Femur (tissue), 1 donor: ENCODE measurements at regions not wholly inside any gene's neighbourhood (a gene's known extent, or its start where the extent isn't known, plus 50 kb on each side); places are given as distances from the start of the nearest gene placed in this dataset.
"Not testable (repeated sequence)": the region's sequence is repeated elsewhere in the genome, so short reads cannot be mapped to it uniquely, and the experiment has no call there.

ENCODE experiments used
- DNase-seq: peaks from one replicate; pipeline ENCODE4 v3.0.0-alpha.2; 2017

DNA sequence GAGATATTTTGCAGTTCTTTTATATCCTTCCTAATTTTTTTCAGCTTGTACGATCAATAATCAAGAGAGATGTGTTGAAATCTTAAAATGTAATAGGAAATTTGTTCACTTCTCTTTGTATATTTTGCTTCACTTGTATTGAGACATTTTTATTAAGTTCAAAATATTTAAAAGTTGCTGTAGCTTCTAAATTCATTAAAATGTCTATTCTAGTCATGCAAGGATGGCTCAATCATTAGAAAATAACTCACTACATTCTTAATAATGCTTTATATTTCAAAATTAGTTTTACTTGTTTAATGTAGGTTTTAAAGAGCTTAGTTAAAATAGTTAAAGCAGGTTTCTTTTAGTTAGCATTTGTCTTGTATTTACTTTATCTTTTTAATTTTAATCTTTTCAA, 308.4 kb downstream of the CYRIA start:
- DNase-seq, result no peak

- no peak for DNase-seq
These were observed 314.1 kb downstream of the CYRIA start for GRCh38 chr2:16351541-16351940.

- no peak for DNase-seq
These were observed 314.5 kb downstream of the CYRIA start for GRCh38 chr2:16351137-16351536.

DNA sequence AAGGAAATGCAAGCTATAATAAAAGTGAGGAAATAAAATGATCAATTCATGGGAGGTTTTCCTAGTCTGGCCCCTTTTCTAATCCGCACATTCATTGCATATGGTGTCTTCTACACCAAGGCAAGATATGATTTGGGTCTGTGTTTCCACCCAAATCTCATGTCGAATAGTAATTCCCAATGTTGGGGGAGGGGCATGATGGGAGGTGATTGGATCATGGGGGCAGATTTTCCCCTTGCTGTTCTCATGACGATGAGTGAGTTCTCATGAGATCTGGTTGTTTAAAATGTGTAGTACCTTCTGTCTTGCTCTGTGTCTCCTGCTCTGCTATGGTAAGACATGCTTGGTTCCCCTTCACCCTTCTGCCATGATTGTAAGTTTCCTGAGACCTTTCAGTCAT, 315.4 kb downstream of the CYRIA start:
- DNase-seq, result no peak

DNA sequence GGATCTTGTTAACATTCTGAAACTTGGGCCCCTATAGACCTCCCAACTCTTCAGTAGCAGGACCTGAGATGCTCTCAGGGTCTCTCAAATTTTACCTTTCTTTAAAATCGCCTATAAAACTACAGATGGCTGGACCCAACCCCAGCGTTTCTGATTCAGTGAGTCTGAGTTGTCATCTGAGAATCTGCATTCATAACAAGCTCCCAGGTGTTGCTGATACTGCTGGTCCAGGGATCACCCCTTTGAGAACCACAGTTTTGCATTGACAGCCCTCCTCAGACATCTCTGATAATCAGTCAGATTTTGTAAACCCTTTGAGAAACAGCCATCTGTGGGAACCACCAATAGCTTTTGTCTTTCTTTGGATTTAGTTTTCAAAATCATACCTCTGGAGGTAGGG, 315.8 kb downstream of the CYRIA start:
- no peak for DNase-seq

- DNase-seq, result no peak
These were observed 316.7 kb downstream of the CYRIA start for GRCh38 chr2:16348821-16349515.

GRCh38 chr2:16346671-16347070, 319.0 kb downstream of the CYRIA start:
- no peak for DNase-seq

DNA sequence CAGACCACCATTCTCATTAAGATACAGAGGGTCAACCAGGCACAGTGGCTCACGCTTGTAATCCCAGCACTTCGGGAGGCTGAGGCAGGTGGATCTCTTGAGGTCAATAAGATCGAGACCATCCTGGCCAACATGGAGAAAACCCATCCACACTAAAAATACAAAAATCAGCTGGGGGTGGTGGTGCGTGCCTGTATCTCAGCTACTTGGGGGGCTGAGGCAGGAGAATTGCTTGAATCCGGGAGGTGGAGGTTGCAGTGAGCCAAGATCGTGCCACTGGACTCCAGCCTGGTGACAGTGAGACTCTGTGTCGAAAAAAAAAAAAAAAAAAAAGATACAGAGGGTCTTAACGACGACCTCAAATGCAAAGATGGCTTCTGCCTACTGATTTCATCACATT, 320.4 kb downstream of the CYRIA start:
- not testable (repeated sequence) for DNase-seq

DNA sequence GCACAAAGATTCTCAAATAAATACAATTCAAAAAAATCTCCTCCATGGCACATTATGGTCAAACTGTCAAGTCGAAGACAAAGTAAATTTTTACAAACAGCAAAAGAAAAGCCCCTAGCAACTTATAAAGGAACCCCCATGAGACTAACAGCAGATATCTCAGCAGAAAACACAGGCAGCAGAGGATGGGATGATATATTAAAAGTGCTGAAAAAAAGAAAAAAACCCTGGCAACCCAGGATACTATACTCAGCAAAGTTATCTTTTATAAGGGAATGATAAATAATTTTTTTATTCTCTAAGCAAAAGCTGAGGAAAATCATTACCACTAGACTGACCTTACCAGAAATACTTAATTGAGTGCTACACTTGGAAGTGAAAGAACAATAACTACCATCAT, 326.4 kb downstream of the CYRIA start:
- DNase-seq, result no peak

- DNase-seq, result no peak
These were observed 327.6 kb downstream of the CYRIA start for GRCh38 chr2:16338026-16338425.

DNA sequence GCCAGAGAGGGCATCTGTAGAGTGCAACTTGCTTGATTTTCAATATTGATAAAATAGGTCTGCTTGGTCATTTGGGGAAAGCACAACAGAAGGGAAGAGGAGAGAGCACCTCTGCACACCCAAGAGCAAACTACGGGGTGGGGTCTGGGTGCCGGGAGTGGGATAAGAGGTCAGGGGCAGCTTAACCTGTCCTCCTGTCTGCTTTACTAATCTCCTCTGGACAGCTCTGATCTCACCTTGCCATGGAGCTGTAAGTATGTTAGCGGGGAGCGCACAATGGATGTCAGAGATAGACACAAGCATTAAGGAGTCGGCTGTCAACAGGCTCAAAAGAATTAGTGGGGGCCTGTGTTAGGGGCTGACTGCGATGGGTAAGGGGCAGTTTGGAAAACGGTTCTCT, 328.7 kb downstream of the CYRIA start:
- no peak for DNase-seq

DNA sequence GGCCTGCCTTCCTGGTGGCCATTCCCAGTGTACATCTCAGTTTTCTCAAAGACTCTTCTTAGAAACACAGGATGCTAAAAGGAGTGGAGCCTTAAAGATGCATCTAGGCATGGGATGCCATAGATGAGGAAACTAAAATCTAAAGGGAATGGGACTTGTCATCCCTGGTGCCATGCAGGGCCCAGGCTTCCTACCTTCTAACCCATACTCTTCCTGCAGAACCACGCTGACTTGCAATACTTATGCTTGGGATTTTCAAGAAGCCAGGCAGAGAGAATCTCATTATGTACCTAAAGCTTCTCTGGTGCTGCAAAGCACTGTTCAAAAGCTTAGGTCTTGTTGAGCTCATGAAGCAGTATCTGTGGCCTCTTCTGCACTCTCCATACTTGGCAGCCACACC, 329.1 kb downstream of the CYRIA start:
- no peak for DNase-seq

DNA sequence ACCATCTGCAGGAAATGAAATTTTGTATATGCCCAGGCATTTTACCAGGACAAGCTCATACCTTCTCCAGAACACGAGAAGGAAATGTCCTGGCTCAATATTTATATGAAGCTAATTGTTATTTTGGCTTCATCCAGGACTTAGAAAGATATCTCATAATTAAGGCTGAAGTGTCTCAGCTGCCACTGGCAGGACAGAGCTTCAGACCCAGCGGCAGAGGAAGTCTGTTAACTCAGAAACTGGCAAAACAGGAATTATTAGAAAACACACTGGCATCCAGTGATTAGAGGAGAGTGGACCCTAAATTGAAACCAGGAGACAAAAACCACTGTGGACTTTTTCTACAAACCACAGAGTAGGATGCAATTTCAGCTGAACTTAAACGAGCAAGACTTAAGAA, 329.7 kb downstream of the CYRIA start:
- DNase-seq, result no peak

DNA sequence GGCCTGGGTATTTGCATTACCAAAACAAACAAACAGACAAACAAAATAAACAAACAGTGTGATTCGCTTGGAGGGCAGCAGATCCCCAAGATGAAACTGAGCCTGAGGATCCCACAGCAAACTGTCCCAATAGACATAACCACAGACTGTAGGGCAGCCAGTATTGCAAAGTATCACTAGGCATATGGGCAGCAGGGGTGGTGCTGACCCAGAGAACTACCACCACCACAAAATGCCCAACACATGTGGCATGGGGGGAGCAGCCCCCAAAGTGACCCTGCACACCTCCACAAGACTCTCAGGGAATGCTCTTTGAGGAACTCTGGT, 330.1 kb downstream of the CYRIA start:
- DNase-seq, result no peak

DNA sequence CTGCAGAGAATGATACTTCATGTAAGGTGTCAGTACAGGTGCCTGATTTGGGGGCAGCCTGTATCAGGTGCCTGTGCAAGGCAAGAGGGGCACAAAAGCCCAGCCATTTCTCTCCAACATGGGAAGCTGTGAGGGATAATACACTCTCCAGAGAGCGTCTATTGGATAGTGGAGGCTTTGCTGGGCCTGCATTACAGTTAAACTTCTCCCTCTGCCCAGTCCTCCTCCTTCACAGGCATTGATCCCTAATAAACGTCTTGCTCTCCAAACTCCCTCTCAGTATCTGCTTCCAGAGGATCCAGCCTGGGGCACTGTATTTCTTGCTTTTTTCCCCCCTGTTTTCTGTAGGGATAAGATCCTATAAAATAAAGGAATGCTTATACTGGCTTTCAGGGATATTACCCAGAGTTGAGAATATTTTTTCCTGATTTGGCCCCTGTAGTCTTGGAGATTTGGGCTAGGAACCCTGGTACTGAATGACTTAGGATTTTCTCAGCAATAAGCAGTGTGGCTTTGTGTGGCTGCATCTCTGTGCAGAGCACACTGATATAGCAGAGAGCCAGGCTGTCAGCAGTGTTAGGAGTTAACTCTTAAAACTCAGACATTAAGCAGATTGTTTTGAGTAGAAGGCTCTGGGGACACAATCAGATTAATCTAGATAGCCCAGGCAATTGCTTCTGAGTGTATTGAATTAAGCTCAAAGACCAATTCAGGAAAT, 330.6 kb downstream of the CYRIA start:
- no peak for DNase-seq

DNA sequence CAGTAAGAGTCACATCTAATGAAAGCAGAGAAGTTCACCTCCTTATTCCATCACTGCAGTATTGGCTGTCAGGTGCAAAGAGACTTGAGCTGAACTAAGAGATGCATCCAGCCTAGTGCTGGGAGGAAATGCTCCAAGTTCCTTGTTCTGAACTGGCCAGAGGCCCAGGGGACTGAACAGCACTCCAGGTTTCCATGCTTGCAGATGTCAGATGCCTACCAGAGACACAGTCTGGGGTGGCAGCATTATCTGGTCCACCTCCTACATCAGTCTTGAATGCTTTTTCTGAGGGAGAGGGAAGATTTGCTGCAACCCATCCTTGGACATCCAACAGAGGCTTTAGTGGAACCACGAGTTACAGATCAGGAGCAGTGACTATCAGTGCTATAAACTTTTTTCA, 331.3 kb downstream of the CYRIA start:
- DNase-seq, result no peak

- DNase-seq, result no peak
These were observed 332.0 kb downstream of the CYRIA start for GRCh38 chr2:16333681-16334080.

DNA sequence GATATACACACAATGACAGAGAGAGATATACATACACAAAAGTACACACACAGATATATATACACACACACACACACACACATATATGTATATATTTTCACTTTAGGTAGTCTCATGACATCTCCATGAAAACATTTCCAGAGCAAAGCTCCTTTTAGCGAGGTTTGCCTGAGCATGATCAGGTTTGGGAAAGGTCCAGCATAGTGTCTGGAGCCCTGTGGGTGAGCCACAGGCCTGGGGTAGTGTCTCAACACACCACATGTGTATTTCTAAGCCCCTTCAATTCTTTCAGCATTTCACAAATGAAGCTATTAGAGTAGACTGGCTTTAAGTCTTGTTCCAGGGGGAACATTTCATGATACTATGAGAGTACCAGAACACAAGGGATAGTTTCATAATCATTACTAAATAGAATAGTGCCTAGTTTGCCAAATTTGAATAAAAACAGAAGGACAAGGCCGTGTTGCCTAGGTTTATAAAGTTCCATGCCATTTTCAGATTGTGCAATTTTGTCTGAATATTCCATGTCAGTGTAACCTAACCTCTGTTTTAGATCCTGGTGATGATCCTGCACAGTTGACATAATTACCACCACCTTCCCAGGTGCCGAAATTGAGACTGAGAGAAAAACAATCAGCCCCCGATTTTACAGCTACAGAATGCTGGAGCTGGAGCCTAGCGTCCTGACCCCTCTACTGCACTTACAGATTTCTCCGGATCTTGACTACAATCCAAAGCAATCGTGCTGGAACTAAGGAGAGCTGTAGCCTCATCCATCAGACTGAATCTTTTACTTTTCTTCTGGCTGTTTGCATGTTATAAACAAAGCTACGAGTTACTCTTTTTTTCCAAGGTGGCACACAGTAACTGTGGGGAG, 332.7 kb downstream of the CYRIA start:
- no peak for DNase-seq

DNA sequence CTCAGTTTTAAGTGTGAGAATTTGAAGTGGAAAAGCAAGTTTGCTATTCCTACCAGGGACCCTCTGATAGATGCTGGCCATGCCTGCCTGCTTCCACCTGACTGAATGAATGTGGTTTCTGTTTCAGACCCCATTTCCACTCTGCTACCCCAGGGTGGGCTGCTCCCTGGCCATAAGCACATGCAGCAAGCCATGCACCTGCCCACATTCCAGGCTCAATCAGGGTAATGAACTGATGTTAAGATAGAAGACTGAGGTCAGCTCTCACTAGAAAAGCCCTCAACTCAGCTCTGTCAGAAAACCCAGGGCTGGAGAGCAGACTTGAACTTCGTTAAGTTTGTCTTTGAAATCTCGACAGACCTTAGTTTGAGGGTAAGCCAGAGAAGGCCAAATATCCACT, 333.9 kb downstream of the CYRIA start:
- DNase-seq, result no peak

- no peak for DNase-seq
These were observed 334.7 kb downstream of the CYRIA start for GRCh38 chr2:16330982-16331381.

GRCh38 chr2:16330571-16330970, 335.1 kb downstream of the CYRIA start:
- DNase-seq, result no peak

- no peak for DNase-seq
These were observed 335.6 kb downstream of the CYRIA start for GRCh38 chr2:16330012-16330411.

DNA sequence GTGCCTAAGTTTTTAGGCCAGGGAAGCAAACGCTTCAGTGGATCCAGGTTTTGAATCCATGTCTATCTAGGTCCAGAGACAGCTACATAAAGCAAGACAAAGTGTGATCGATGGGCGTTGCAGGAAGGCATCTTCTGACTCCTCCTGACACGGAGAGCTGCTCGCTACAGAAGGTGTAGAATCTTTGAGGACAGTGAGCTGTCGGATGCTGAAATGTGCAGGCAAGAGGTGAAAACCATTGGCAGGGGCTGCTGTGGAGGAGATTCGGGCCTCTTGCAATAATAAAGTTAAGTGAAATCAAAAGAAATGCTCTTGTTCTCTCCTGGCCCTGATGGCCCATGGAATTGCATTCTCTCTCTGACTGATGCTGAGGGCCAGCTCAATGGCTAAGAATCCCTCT, 336.2 kb downstream of the CYRIA start:
- no peak for DNase-seq
